ENCODE measurements at regions not wholly inside any gene's neighbourhood (a gene's known extent, or its start where the extent isn't known, plus 50 kb on each side); places are given as distances from the start of the nearest gene placed in this dataset.

DNA sequence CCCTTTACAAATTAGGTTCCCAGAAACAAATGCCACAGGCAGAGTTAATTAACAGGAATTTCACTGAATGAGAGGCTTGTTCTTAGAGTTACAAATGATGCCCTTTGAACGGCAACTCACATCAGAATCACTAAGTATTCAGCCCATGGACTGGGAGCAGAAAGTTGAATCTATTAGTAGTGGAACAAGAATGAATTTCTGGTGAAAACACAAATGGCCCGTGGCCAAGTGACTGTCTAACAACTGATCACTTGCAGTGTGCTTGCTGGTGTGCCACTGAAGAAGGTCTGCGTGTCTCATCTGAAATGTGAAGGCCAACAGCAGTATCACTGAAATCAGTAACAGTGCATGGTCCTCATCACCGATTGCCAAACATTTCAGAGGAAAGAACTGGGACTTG is 893.4 kb upstream of the TMEM132C start:
- Mint-ChIP-seq H3K4me3 (no peak overlapping the region), H3K27ac (no peak overlapping the region), H3K4me1 (no peaks in the 10 kb centered on the region), H3K36me3 (no peaks in the 10 kb centered on the region), H3K9me3 (no peaks in the 10 kb centered on the region)
- DNase-seq (ENCODE audit: low spot score in 2 of 2) (no peak), ATAC-seq (no peak)

DNA sequence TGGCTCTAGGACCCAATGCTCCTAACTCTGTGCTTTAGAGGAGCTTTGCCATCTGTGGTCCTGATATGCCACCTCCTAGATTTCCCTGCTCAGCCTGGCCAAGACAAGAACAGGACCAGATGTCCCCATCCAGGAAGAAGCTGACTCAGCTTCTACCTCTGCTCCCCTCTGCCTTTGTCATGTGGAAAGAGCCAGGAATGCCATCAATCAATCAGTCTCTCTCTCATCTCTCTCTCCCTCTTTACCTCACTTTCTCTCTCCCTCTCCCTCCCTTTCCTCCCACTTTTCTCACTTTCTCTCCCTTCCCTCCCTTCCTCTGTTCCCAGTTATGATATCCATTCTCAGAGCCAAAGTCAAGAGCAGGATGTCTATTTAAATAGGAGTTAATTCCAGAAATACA is 892.5 kb upstream of the TMEM132C start:
- ATAC-seq (no peak), DNase-seq (ENCODE audit: low spot score in 2 of 2) (no peak)
- H3K4me3 Mint-ChIP-seq = no peak overlapping the region
- H3K27ac Mint-ChIP-seq = no peak overlapping the region
- no peaks in the 10 kb centered on the region for H3K36me3 Mint-ChIP-seq
- no peaks in the 10 kb centered on the region for H3K4me1 Mint-ChIP-seq
- H3K9me3 Mint-ChIP-seq = no peaks in the 10 kb centered on the region

DNA sequence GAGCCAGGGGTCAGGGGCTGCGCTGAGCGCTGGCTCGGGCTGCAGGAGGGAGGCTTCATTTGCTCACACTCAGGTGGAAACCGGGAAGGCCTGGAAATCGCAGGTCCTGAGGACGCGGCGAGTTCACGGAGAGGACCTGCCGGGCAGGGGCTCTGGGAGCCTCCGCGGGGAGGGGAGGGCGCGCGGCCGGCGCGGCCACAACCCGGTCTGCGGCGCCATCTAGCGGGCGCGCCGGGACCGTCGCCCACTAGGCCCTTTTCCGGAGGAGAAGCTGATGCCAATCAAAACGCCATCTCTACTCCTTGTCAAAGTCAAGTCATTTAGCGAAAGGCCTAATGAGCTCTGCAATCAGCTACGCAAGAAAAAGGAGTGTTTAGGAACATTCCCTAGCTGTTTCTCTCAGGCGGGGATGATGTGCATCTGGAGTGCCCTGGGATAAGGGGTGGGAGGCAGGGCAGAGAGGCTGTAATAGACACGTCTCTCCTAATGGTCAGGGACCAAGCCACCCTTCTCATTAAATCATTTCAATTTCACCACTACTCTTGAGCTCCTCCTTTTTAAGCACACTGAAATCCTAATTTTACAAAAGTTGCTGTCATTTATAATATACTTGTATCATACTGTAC is 885.8 kb upstream of the TMEM132C start:
- Mint-ChIP-seq H3K27ac (no peak overlapping the region), H3K9me3 (no peaks in the 10 kb centered on the region), H3K4me1 (no peaks in the 10 kb centered on the region), H3K36me3 (no peaks in the 10 kb centered on the region), H3K4me3 (no peak overlapping the region)
- ATAC-seq (peak; percentile 75), DNase-seq (ENCODE audit: low spot score in 2 of 2) (peak; percentile 44 to 66)

DNA sequence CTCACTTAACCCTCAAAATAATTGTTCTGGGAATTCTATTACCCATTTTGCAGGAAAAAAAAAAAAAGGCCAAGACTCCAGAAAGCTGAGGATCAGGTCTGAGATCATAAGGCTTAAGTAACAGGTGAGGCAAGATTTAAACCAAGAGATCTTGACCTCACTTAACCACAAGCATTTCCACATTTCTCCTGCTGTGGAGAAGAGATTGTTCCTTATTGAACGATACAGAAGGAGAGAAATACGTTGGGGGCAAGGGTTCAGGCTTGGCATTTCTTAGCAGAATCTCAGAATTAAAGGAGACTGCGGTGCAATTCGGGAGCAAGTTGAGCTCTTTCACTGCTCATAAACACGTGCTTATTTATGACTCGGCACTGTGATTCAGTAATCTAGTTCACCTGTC is 885.3 kb upstream of the TMEM132C start:
- Mint-ChIP-seq H3K4me3 (no peak overlapping the region), H3K4me1 (no peaks in the 10 kb centered on the region), H3K27ac (no peak overlapping the region), H3K36me3 (no peaks in the 10 kb centered on the region), H3K9me3 (no peaks in the 10 kb centered on the region)
- no peak for ATAC-seq
- DNase-seq (ENCODE audit: low spot score in 2 of 2) = no peak

DNA sequence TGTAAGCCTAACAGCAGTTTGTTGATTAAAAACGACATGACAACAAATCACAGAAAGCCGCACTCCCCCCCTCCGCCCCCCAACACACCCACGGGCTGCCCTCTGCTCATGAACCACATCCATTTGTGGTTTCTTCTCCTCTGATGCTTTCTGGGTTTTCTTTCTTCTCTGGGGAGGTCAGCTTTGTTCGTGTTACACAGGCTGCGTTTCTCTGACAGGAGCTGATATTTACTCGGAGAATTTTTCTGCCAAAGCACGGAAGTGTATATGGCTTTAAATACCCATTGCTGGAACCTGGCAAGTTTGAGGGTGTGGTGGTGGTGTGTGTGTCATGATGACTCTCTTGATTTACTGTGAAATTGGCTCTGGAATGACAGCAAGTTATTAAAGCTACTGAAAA is 883.7 kb upstream of the TMEM132C start:
- H3K4me1 Mint-ChIP-seq = no peaks in the 10 kb centered on the region
- no peaks in the 10 kb centered on the region for H3K36me3 Mint-ChIP-seq
- no peak overlapping the region for H3K27ac Mint-ChIP-seq
- no peaks in the 10 kb centered on the region for H3K9me3 Mint-ChIP-seq
- ATAC-seq = no peak
- DNase-seq (ENCODE audit: low spot score in 2 of 2) = no peak
- H3K4me3 Mint-ChIP-seq = no peak overlapping the region

DNA sequence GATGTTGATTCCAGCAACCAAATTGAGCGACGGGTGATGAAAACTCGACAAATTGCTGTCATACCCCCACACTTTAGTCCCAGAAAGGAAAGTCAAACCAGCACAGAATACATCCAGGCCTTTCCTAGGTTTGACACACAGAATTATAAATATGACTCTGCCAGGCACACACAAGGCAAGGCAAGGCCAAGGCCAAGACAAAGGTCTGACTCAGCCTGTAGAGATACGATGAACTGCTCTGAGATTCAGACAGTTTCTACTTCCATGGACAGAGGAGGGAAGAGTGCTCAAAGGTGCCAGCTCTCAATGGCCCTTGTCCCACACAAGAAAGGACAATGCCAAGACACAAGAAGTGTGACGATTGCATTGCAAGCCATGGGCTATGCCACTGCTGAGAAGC is 880.2 kb upstream of the TMEM132C start:
- no peaks in the 10 kb centered on the region for H3K36me3 Mint-ChIP-seq
- no peaks in the 10 kb centered on the region for H3K9me3 Mint-ChIP-seq
- DNase-seq (ENCODE audit: low spot score in 2 of 2) (no peak), ATAC-seq (no peak)
- no peak overlapping the region for H3K27ac Mint-ChIP-seq
- no peaks in the 10 kb centered on the region for H3K4me1 Mint-ChIP-seq
- no peak overlapping the region for H3K4me3 Mint-ChIP-seq

DNA sequence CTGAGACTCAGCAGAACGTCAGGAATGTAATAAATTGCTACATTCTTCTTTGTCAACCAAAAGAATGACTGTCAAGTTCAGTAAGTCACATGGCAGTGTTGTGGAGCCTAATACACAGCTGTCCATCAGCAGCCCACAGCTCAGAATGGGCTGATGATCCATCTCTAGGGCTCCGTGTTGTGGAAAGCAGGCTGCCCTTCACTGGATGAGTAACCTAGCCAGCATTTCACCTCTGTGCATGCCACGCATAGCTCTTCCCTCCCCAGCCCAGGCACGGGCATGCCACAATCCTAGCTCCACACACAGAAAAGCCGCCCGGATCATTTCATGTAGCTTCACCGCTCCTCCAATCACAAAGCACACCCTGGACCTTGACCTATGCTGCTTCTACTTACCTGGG is 878.0 kb upstream of the TMEM132C start:
- Mint-ChIP-seq H3K9me3 (no peaks in the 10 kb centered on the region), H3K4me1 (no peaks in the 10 kb centered on the region), H3K36me3 (no peaks in the 10 kb centered on the region), H3K27ac (no peak overlapping the region), H3K4me3 (no peak overlapping the region)
- DNase-seq (ENCODE audit: low spot score in 2 of 2) (no peak), ATAC-seq (no peak)

DNA sequence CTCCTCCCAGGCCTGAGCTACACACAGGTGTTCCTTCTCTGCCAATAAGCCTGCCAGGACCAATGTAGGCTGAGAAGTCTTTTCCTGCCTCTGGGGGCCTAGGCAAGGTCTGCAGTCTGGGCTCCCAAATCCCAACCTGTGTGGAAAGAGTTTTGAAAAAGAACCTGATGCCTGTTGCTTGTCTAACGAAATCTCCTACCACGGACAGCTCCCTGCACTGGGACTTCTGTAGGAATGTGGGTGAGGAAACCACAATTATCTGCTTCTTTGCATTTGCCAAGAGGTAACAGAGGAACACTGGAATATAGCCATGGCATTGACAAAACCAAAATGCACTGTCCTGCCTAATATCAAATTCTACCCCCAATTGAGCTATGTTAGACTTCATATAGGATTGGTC is 877.0 kb upstream of the TMEM132C start:
- Mint-ChIP-seq H3K9me3 (no peaks in the 10 kb centered on the region), H3K4me3 (no peak overlapping the region), H3K4me1 (no peaks in the 10 kb centered on the region), H3K27ac (no peak overlapping the region), H3K36me3 (no peaks in the 10 kb centered on the region)
- DNase-seq (ENCODE audit: low spot score in 2 of 2) = no peak
- ATAC-seq = no peak

DNA sequence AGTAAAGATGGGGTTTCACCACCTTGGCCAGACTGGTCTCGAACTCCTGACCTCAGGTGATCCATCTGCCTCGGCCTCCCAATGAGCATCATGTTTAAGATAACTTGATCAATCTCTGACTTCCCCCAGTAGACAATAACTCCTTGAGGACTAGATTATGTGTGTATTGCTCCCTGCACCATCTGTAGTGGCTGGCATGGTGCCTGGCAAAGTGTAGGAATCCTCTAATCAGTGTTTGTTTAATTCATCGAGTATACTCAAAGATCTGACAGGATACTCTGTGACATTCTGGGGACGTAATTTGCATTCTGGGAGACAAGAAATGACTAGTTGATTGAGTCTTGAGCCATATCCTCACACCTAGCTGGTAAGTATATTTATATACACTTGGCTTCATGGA is 873.5 kb upstream of the TMEM132C start:
- Mint-ChIP-seq H3K27ac (no peak overlapping the region), H3K9me3 (no peaks in the 10 kb centered on the region), H3K36me3 (no peaks in the 10 kb centered on the region), H3K4me1 (no peaks in the 10 kb centered on the region), H3K4me3 (no peak overlapping the region)
- no peak for ATAC-seq
- no peak for DNase-seq (ENCODE audit: low spot score in 2 of 2)

DNA sequence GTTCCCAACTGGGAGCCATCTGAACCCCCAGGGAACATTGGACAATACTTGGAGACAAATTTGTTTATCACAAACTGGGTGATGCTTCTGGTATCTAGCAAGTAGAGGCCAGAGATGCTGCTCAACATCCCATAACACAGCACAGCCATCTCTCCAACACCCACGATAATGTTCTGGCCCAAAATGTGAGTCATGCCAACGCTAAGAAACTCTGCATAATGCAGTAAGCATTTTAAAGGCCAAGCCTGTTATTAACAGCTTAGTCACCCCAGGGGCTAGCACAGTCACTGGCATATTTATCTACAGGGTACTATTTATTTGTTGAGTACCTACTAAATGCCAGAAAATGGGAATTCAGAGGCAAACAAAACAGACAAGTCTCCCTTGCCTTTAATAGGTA is 873.1 kb upstream of the TMEM132C start:
- no peaks in the 10 kb centered on the region for H3K9me3 Mint-ChIP-seq
- H3K4me3 Mint-ChIP-seq = no peak overlapping the region
- DNase-seq (ENCODE audit: low spot score in 2 of 2) = no peak
- no peaks in the 10 kb centered on the region for H3K36me3 Mint-ChIP-seq
- no peak for ATAC-seq
- H3K4me1 Mint-ChIP-seq = no peaks in the 10 kb centered on the region
- no peak overlapping the region for H3K27ac Mint-ChIP-seq

DNA sequence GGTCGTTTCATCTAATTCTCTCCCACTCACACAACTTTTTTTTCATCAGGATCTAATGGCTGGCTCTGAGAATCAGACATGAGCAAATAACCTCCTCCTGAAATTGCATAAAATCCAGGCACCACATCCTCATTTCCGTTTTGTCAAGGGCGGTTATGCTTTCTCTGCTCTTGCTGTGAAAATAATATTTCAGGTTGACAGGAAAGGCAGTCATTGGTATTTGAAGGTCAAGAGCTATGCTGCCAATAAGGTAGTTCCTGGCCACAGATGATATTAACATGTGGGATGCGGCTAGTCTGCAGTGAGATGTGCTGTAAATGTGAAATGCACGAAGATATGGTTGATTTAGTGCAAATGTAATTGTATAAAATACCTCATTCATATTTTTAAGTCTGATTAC is 870.2 kb upstream of the TMEM132C start:
- no peaks in the 10 kb centered on the region for H3K36me3 Mint-ChIP-seq
- no peaks in the 10 kb centered on the region for H3K9me3 Mint-ChIP-seq
- no peak overlapping the region for H3K4me3 Mint-ChIP-seq
- ATAC-seq = no peak
- H3K27ac Mint-ChIP-seq = no peak overlapping the region
- no peaks in the 10 kb centered on the region for H3K4me1 Mint-ChIP-seq
- DNase-seq (ENCODE audit: low spot score in 2 of 2) = no peak

DNA sequence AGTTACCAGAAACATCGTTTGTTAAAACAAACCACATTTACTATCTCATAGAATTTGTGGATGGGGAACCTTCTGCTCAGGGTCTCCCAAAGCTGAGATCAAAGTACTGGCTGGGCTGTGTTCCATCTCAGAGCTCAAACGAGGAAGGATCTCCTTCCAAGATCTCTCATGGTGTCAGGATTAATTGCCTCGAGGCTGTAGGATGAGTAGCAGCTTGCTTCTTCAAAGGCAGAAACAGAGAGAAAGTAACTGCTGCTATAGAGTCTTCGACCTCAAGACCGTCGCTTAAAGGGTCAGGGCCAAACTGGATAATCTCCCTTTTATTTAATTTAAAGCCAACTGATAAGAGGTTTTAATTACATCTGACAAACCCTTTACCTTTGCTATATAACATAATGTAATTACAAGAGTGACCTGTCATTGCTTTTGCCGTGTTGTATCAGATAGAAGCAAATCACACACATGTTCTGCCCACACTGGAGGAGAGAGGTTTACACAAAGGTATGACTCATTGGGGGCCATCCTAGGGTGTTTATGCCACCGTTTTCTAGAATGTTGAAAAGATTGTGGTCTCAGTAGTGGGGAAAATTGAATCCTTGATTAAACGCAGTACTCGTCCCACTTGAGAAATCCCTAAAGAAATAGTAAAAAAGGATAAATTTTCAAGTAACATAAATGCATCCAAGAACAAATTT is 868.8 kb upstream of the TMEM132C start:
- H3K4me1 Mint-ChIP-seq = no peaks in the 10 kb centered on the region
- no peaks in the 10 kb centered on the region for H3K9me3 Mint-ChIP-seq
- H3K4me3 Mint-ChIP-seq = no peak overlapping the region
- no peak overlapping the region for H3K27ac Mint-ChIP-seq
- no peak for DNase-seq (ENCODE audit: low spot score in 2 of 2)
- H3K36me3 Mint-ChIP-seq = no peaks in the 10 kb centered on the region
- no peak for ATAC-seq

DNA sequence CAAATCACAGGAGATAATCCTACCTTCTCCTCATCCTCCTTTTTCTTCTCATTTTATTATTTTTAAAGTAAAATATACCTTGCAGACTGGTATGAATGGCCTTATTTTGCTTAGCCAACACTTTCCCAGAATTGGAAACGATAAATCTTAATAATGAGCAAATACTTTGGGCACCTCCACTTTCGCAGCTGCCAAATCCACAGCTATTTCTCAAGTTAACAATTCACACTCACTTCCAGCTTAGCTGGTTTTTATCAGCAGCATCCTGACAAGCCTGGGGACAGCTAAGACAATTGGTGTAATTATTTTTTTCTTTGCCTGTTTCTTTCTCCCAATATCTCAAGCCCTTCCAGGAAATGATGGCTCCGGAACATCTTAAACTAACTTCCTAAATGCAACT is 867.5 kb upstream of the TMEM132C start:
- Mint-ChIP-seq H3K9me3 (no peaks in the 10 kb centered on the region), H3K4me1 (no peaks in the 10 kb centered on the region), H3K36me3 (no peaks in the 10 kb centered on the region), H3K27ac (no peak overlapping the region), H3K4me3 (no peak overlapping the region)
- DNase-seq (ENCODE audit: low spot score in 2 of 2) = no peak
- ATAC-seq = no peak

DNA sequence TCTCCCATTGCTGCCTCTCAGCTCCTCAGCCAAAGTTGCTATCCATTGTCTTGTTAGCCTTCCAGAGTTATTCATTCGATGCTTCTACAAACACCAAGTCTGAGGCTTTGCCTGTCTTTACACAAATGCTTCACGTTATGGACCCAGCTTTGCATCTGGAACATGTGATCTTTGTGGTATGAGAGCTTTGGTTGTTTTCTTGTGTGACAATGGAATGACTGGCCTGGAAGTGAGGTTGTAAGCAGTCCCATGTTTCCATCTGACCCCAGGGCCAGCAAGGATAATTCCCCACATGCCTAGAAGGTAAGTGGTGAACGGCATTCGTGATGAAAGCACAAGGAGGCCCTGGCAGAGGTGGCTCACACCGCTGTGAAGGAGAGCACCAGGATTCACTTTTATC is 866.7 kb upstream of the TMEM132C start:
- ATAC-seq (no peak), DNase-seq (ENCODE audit: low spot score in 2 of 2) (no peak)
- no peaks in the 10 kb centered on the region for H3K4me1 Mint-ChIP-seq
- H3K27ac Mint-ChIP-seq = no peak overlapping the region
- H3K4me3 Mint-ChIP-seq = no peak overlapping the region
- no peaks in the 10 kb centered on the region for H3K9me3 Mint-ChIP-seq
- H3K36me3 Mint-ChIP-seq = no peaks in the 10 kb centered on the region

DNA sequence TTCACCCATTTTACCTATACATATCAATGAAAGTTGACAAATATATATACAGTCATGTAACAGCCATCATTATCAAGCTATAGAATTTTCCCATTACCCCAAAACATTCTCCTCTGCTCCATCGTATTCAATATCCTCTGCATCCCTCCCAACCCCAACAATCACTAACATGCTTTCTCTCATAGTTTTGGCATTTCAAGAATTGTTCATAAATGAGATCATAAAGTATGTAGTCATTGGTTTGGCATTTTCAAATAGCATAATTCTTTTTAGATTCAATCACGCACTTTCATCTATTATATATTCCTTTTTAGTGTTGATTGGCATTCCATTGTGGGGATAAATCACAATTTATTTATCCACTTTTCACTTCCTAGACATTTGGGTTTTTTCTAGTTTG is 866.0 kb upstream of the TMEM132C start:
- Mint-ChIP-seq H3K27ac (no peak overlapping the region), H3K9me3 (no peaks in the 10 kb centered on the region), H3K4me1 (no peaks in the 10 kb centered on the region), H3K36me3 (no peaks in the 10 kb centered on the region), H3K4me3 (no peak overlapping the region)
- ATAC-seq (no peak), DNase-seq (ENCODE audit: low spot score in 2 of 2) (no peak)

DNA sequence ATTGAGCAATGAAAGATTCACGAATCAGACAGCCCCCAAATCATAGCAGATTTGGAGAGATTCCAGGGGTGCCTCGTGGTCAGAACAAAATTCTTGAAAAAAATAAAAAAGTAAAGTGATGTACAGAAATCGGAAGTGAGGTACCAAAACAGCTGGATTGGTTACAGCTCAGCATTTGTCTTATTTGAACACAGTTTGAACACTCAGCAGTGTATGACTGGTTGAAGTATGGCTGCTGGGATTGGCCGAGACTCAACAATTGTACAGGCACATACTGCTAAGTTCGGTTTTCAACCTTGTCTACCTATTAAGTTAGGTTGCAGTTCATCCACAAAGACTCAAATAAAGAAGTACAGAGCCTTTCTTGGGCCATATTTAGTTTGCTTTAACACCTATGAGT is 865.4 kb upstream of the TMEM132C start:
- Mint-ChIP-seq H3K27ac (no peak overlapping the region), H3K4me1 (no peaks in the 10 kb centered on the region), H3K4me3 (no peak overlapping the region), H3K36me3 (no peaks in the 10 kb centered on the region), H3K9me3 (no peaks in the 10 kb centered on the region)
- DNase-seq (ENCODE audit: low spot score in 2 of 2) = no peak
- no peak for ATAC-seq

Data from stimulated activated effector memory CD8-positive, alpha-beta T cell treated with anti-CD3 and anti-CD28 coated beads, Interleukin-12 subunit alpha, Interleukin-12 subunit beta, amount 100 ng/mL, for 72 hours (primary cell).